ENCODE measurements at regions not wholly inside any gene's neighbourhood (a gene's known extent, or its start where the extent isn't known, plus 50 kb on each side); places are given as distances from the start of the nearest gene placed in this dataset.

DNA sequence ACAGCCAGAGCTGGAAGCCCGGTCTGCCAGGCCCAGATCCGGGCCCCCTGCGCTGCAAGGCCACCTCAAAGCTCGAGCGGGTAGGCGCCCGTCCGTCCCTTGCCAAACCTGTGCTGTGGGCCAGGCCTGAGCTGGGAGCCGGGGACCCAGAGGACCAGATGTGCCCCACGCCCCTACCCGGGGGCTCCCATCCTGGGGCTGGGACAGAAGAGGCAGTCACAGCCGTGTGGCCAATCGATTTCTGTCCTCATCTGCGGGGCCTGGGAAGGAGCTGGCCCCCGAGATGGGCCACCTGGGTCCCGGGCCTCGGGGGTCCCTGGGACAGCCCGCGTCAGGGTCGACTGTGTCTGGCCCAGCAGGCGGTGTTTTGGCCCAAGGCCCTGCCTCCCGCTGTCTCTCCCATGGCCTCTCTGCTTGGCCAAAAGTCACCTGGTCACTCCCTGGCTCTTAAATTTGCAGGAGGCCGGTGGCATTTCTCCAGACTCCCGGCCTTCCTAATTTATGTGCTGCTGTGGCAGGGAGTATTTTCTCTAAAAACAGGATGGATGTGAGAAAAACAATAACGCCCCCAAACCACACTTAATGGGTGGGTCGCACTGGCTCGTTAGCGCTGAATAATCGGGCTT lies 63.8 kb downstream of the UNCX start:
- intact Hi-C loops (cut with DNase I; ENCODE audit: low total_unique reads) (no loop called here), in situ Hi-C loops (cut with MboI; ENCODE audit: low sequenced_read_pairs in 4 of 4) (no loop called here)
- DNase-seq = no peak
- peaks cover 62 to 66% (median 66%) of the 10 kb centered on the region in 3 donors for H3K27me3 ChIP-seq
- H3K4me1 ChIP-seq = no peaks in the 10 kb centered on the region
- H3K9me3 ChIP-seq = no peaks in the 10 kb centered on the region
- TF ChIP-seq, protein P1, sequence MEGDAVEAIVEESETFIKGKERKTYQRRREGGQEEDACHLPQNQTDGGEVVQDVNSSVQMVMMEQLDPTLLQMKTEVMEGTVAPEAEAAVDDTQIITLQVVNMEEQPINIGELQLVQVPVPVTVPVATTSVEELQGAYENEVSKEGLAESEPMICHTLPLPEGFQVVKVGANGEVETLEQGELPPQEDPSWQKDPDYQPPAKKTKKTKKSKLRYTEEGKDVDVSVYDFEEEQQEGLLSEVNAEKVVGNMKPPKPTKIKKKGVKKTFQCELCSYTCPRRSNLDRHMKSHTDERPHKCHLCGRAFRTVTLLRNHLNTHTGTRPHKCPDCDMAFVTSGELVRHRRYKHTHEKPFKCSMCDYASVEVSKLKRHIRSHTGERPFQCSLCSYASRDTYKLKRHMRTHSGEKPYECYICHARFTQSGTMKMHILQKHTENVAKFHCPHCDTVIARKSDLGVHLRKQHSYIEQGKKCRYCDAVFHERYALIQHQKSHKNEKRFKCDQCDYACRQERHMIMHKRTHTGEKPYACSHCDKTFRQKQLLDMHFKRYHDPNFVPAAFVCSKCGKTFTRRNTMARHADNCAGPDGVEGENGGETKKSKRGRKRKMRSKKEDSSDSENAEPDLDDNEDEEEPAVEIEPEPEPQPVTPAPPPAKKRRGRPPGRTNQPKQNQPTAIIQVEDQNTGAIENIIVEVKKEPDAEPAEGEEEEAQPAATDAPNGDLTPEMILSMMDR (IDR thresholded peaks at IDR 0.05 in 4 of 5, conservative IDR thresholded peaks at IDR 0.05 in 1 of 5) = no peak
- no peak for TF ChIP-seq POLR2A (IDR thresholded peaks at IDR 0.05)
- H3K27ac ChIP-seq = no peak overlapping the region
- no peaks in the 10 kb centered on the region for H3K36me3 ChIP-seq
- no peak for ATAC-seq
- H3K4me3 ChIP-seq = no peak overlapping the region

DNA sequence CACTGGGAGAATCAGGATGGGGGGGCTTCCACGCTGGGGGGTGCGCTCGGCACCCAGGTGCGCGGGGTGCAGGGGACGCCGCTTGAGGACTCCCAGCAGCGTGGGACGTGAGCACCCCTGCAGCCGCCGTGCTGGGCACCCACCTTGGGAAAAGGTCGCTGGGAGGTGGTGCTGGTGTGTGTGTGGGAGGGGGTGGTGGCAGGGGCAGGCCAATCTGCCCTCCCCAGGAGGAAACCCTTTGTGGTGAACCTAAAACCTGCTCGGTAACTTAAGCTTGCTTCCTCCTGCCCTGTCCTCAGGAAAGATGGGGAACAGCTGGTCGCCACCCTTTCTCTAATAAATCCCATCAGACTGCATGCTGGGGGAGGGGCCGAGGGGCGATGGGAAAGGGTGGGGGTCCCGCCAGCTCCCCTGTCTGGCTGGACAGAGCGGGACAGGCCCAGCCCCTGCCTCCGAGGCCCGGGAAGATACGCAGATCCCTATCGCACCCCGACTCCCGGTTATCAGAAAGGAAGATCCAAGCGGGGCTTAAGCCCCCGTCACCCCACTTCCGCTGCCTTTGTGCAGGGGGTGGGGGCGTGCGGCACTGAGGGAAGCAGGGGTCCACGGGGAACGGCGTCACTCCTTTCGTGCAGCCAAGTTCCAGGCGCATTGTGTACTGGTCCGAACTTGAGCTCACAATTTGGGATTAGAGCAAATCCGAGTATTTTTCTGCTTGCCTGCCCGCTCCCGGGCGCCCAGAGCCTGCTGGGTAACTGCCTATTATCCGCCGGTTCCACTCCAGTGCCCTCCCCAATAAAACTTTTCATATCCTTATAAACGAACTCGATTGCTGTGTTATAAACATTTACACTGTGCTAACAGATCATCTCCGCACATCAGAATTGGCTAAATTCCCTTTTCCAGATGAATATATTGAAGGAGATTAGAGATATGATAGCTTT lies 64.6 kb downstream of the UNCX start:
- peaks cover 54 to 61% (median 58%) of the 10 kb centered on the region in 3 donors for H3K27me3 ChIP-seq
- DNase-seq = no peak
- in situ Hi-C loops (cut with MboI; ENCODE audit: low sequenced_read_pairs in 4 of 4) = no loop called here

DNA sequence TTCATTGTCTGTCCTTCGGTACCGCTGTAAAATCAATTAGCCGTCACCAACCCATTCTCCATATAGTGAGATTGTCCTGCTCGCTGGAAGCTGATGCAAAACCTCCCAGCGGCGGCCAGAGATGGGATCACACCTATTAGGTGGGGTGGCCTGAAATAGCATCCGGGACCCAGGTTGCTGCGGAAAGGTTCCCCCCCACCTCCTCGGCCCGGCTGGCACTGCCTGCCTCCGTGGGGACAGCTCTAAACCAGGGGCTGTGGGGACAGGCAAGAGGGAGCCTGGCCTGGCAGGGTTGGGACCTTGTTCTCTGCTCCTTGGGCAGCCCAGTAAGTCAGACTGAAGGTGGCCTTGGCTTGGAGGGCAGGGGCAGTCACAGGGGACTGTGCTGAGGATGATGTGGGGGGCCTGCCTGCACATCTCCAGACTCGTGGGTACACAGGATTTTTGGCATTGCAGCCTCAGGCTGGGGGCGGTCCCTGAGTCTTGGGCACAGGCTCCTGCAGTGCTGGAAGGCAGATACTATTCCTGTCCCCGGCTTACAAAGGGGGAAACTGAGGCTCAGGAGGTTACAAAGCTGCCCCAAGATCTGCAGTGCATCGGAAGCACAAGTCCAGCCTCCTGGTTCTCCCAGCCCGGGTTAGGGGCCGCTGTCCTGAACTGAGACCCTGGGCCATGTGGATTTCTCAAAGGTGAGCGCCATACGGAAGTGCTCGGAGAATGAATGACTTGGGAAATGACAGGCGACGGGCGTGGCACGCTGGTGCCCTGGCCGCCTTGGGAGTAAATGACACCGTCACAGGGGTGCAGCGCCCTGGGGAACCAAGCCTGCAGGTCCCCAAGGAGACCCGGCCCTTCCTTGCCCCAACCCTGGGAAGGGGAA lies 65.6 kb downstream of the UNCX start:
- in situ Hi-C loops (cut with MboI; ENCODE audit: low sequenced_read_pairs in 4 of 4) = no loop called here
- Histone ChIP-seq H3K4me1 (no peaks in the 10 kb centered on the region), H3K27me3 (peaks cover 50 to 54% (median 53%) of the 10 kb centered on the region in 3 donors), H3K9me3 (no peaks in the 10 kb centered on the region), H3K36me3 (no peaks in the 10 kb centered on the region), H3K27ac (no peak overlapping the region), H3K4me3 (no peak overlapping the region)
- ATAC-seq (no peak), DNase-seq (no peak)
- intact Hi-C loops (cut with DNase I; ENCODE audit: low total_unique reads) = no loop called here
- no peak for TF ChIP-seq POLR2A (IDR thresholded peaks at IDR 0.05)
- TF ChIP-seq, protein P1 (IDR thresholded peaks at IDR 0.05 in 4 of 5, conservative IDR thresholded peaks at IDR 0.05 in 1 of 5) = no peak

More for the DNA sequence above, 64.6 kb downstream of the UNCX start:
- no peak for TF ChIP-seq POLR2A (IDR thresholded peaks at IDR 0.05)
- TF ChIP-seq, protein P1 (IDR thresholded peaks at IDR 0.05 in 4 of 5, conservative IDR thresholded peaks at IDR 0.05 in 1 of 5) = no peak
- H3K36me3 ChIP-seq = no peaks in the 10 kb centered on the region
- H3K4me1 ChIP-seq = no peaks in the 10 kb centered on the region
- intact Hi-C loops (cut with DNase I; ENCODE audit: low total_unique reads) = no loop called here
- ATAC-seq = no peak
- no peak overlapping the region for H3K27ac ChIP-seq
- H3K4me3 ChIP-seq = no peak overlapping the region
- no peaks in the 10 kb centered on the region for H3K9me3 ChIP-seq

DNA sequence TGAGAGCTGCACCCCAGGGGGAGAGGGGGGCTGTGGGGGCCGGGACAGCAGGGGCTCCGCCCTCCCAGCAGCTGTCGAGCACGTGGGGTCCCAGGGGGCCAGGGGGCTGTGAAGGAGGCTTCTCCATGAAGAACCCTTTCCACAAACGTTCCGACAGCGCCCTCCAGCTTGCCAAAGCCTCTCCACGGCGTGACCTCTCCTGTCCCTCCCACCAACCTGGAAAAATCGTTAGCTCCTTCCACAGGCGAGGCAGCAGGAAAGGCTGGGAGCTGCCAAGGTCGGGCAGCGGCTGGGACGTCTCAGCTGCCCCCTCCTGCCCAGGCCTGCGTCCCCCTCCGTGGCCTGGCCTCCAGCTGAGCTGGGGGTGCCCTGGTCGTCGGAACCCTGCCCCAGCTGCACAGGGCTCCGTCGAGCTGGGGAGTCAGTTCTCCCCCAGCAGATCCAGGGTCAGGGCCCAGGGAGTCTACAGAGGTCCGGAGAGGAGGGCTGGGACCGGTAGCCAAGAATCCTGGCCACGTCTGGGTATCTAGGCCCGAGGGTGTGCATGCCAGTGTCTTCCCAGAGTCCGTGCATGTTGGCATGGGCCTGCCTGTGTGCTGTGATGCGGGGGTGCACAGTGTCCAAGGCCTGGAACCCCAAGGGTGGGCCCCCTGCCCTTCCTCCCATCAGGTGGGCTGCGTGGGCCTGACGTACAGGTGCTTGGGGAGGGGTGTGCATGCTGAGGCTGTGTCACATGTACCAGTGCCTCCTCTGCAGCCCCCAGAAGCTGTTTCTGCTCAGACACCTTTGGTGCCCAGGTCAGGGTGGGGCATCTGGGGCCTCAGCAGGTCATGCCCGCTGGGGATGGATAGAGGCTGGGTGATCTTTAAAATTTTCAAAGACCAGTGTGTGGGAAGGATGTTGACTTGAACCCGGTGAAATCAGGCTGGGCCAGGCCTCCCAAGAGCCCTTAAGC lies 66.5 kb downstream of the UNCX start:
- intact Hi-C loops (cut with DNase I; ENCODE audit: low total_unique reads) (no loop called here), in situ Hi-C loops (cut with MboI; ENCODE audit: low sequenced_read_pairs in 4 of 4) (no loop called here)
- no peak for TF ChIP-seq POLR2A (IDR thresholded peaks at IDR 0.05)
- TF ChIP-seq, protein P1 (IDR thresholded peaks at IDR 0.05 in 4 of 5, conservative IDR thresholded peaks at IDR 0.05 in 1 of 5) = no peak
- peaks cover 40 to 48% (median 48%) of the 10 kb centered on the region in 3 donors for H3K27me3 ChIP-seq
- H3K9me3 ChIP-seq = no peaks in the 10 kb centered on the region
- no peak for DNase-seq
- H3K36me3 ChIP-seq = no peaks in the 10 kb centered on the region
- H3K4me3 ChIP-seq = no peak overlapping the region
- no peak overlapping the region for H3K27ac ChIP-seq
- no peak for ATAC-seq
- H3K4me1 ChIP-seq = no peaks in the 10 kb centered on the region

All from gastrocnemius medialis (tissue), 4 donors.